Caki2 (cell line): ENCODE measurements at regions not wholly inside any gene's neighbourhood (a gene's known extent, or its start where the extent isn't known, plus 50 kb on each side); places are given as distances from the start of the nearest gene placed in this dataset.

Source experiments
- DNase-seq: peaks from one replicate; pipeline ENCODE4 v3.0.0-alpha.2; 2015; ENCODE audit warnings: low read depth
- in situ Hi-C: cut with HindIII; loops from 2 replicates; pipeline ENCODE4 v1.10.0; 2016; ENCODE audit warnings: low sequenced_read_pairs, low pct_unique_long_range_greater_than_20kb, mixed read lengths

DNA sequence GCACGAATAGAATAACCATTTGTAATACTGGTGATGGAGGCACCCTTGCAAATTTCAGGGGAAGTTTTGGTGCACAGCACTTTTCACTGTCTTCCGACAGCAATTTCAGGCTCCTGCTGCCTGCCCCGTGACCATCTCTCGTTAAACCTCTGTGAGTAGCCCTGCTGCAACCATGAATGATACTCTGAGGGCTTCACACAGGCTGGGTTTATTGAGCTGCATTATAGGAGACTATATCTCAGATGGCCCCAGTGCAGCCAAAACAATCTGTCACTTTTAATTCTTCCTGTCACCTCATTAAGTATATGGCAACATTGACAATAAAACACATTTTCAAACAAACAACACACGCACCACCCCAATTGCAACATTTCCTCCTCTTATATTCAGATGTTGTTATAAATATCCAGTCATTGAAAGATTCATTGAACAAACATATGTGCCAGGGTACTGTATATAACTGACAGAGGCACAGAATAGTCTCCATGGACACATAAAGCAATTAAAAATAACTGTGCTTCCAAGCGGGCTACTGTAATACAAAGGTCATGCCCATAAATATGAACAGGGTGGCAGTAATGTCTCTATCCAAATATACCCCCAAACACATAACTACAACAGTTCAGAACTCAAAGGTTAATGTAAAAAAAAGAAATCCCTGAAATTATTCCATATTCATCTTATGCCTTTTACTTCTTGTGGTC lies 477.0 kb downstream of the GBA3 start:
- in situ Hi-C loops = no loop called here
- DNase-seq = no peak

GRCh38 chr4:23166919-23167318 lies 474.2 kb downstream of the GBA3 start:
- no peak for DNase-seq
- in situ Hi-C loops = no loop called here

GRCh38 chr4:23166407-23166806 lies 473.7 kb downstream of the GBA3 start:
- in situ Hi-C loops = no loop called here

GRCh38 chr4:23165669-23166068 lies 472.9 kb downstream of the GBA3 start:
- in situ Hi-C loops = no loop called here
- DNase-seq = no peak

More at GRCh38 chr4:23166407-23166806, 473.7 kb downstream of the GBA3 start:
- no peak for DNase-seq

DNA sequence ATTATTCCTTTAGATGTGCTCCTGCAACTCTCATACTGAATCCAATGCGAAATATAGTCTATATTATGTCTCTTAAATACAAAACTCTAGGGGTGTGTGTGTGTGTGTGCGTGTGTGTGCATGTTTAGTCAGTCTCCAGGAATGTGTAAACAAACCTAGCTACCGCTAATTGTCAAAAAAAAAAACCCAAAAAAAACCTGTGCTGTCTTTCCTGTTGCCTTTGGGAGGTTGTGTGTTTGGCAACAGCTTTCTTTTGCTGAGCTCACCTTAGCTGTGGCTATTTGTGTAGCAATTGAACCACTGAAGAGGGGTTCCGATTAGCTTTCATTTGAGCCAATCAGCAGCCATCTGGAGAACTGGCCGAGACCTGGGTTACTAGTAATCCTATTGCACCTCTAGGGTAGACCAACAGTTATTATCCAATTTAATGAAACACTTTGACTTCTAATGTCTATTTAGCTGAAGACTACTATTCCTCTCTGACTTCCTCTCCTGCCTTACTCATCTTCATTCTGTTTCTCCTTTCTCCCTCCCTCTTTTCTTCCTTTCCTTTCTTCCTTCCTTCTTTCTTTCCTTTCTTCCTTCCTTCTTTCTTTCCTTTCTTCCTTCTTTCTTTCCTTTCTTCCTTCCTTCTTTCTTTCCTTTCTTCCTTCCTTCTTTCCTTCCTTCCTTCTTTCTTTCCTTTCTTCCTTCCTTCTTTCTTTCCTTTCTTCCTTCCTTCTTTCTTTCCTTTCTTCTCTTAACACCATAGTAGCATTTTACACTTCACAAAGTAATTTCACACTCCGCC lies 471.1 kb downstream of the GBA3 start:
- peak; percentile 40 for DNase-seq
- in situ Hi-C loops = no loop called here

- in situ Hi-C loops = no loop called here
- DNase-seq = no peak
Measured at GRCh38 chr4:23162275-23162674, 469.5 kb downstream of the GBA3 start.

- in situ Hi-C loops = no loop called here
- no peak for DNase-seq
Measured at GRCh38 chr4:23161787-23162186, 469.1 kb downstream of the GBA3 start.

GRCh38 chr4:23153076-23153475 lies 460.3 kb downstream of the GBA3 start:
- DNase-seq = no peak
- in situ Hi-C loops = no loop called here

- in situ Hi-C loops = no loop called here
Measured at GRCh38 chr4:23149815-23150214, 457.1 kb downstream of the GBA3 start.

DNA sequence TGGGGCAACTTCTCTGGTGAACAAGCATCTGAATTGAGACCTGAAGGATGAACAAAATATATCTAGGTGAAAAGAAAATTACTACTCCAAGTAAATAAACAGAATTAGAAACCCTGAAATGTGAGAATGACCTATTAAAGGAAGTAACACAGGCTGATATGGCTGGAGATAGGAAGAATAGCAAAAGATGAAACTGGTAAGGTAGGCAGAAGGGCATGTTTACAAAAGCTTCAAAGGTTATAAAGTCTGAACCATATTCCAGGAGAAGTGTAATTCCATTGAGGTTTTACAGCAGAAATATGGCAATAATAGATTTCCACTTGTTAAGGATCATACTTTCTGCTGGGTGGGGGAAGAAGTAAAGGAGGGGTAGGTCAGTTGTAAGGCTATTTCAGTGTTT lies 452.0 kb downstream of the GBA3 start:
- in situ Hi-C loops = no loop called here

More at GRCh38 chr4:23149815-23150214, 457.1 kb downstream of the GBA3 start:
- DNase-seq = no peak

GRCh38 chr4:23135792-23136645 lies 443.3 kb downstream of the GBA3 start:
- in situ Hi-C loops = no loop called here
- DNase-seq = peak; percentile 32

More for the DNA sequence above, 452.0 kb downstream of the GBA3 start:
- no peak for DNase-seq

DNA sequence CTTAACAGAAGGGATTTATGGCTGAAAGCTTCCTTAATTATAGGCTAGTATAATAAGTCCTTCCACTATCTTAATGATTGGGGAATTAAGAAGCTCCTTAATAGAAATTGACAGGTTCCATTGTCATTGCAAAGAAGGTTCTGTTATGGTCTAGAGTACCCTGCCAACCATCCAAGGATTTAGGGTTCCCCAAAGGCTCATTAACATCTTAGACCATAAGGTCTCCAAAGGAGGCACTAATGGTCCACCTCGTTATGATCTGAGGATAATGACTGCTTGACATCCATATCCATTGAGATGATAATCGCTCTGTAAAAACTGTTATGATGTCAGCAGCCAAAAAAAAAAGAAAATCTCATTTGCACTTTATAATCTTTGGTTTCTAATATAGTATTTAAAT lies 441.6 kb downstream of the GBA3 start:
- in situ Hi-C loops = no loop called here
- no peak for DNase-seq

DNA sequence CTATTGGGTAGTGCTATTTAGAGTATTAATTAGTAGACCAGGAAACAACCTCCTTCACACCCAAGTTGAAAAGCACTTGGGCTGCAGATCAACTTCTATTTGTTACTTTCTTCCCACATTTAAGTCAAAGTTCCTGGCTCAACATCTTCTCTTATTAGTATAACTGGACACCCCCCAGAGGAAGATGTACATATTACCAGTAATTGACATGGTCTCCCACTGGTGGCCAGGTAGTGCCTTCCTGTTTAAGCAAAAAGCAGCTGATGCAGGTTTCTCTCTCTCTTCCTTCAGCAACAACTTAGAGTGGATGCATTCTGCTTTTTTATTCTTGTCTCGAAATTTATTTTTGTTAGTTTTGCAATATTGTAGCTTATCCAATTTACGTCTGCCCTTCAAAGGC lies 438.1 kb downstream of the GBA3 start:
- DNase-seq = no peak
- in situ Hi-C loops = no loop called here

DNA sequence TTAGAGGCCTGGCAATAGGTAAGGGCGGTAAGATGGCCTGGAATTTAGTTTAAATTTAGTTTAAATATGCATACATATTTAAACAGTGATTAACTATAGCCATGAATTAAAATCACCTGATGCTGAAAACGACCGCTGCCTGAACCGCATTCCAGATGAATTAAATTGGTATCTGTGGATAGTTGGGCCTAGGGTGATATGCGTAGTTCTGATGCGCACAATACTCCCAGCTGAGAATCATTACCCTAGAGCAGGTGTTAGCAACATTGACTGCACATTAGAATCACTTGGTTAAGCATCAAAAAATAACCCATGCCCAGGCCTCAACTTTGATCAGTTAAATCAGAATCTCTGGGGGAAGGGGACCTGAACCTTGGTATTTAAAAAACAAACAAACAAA lies 432.4 kb downstream of the GBA3 start:
- in situ Hi-C loops = no loop called here

GRCh38 chr4:23122666-23123400 lies 430.1 kb downstream of the GBA3 start:
- in situ Hi-C loops = no loop called here
- DNase-seq = no peak

More for the DNA sequence above, 432.4 kb downstream of the GBA3 start:
- no peak for DNase-seq

GRCh38 chr4:23120374-23120773 lies 427.6 kb downstream of the GBA3 start:
- in situ Hi-C loops = no loop called here
- no peak for DNase-seq

DNA sequence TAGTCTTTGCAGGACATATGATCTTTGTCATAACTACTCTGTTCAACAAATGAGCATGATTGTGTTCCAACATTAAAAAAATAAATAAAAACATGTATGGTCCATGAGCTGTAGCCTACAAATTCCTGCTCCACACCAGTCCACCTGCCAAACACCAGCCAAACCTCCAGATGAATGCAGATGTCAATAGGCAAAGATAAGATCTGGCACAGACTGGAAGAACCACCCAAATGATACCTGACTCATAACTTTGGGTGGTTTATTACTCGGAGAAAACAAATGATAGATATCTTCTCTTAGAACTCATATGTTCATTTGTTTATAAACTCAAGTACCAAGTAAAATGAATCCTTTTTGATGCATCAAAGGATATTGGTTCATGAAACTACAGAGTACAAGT lies 425.1 kb downstream of the GBA3 start:
- no peak for DNase-seq

DNA sequence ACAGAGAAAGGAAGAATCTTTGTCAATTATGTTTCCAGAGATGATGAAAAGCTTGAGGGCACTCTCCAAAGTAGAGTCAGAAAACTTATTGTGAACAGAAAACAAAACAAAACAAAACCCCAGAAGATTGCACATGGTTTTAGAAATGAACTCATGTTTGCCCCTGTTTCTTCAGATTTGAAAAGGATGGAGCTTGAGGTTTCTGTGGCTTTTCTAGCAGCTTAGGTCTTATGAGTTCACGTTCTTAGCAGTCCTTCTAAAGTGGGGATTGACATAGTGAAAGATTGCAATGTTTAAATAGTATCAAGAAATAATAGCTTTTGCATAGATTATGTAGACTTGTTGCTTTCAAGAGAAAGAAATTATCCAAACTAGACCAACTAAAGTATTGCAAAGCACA lies 421.8 kb downstream of the GBA3 start:
- DNase-seq = no peak
- in situ Hi-C loops = no loop called here

More for the DNA sequence above, 425.1 kb downstream of the GBA3 start:
- in situ Hi-C loops = no loop called here
